K562 (cell line): ENCODE measurements at regions not wholly inside any gene's neighbourhood (a gene's known extent, or its start where the extent isn't known, plus 50 kb on each side); places are given as distances from the start of the nearest gene placed in this dataset.

Experiments used
- EZH2 ChIP-seq: IDR thresholded peaks from 2 replicates; pipeline ENCODE4 v1.6.1; 2012; ENCODE audit warnings: low read depth, mild to moderate bottlenecking, inconsistent platforms, low read length, borderline replicate concordance
- RBM34 ChIP-seq: fragments of 200-400 bp; formaldehyde crosslinking; IDR thresholded peaks from 2 replicates; pipeline ENCODE4 v1.6.1; 2018; ENCODE audit warnings: low read length, borderline replicate concordance; ENCODE audit not compliant: insufficient read depth

GRCh38 chr5:158142156-158142555 lies 283.2 kb upstream of the CLINT1 start:
- TF ChIP-seq RBM34 (no peak), EZH2 (no peak)
